NT2/D1 (cell line): ENCODE measurements at regions not wholly inside any gene's neighbourhood (a gene's known extent, or its start where the extent isn't known, plus 50 kb on each side); places are given as distances from the start of the nearest gene placed in this dataset.

Experiments used
- SUZ12 ChIP-seq: IDR thresholded peaks from 2 replicates; pipeline ENCODE4 v1.6.1; 2011; ENCODE audit not compliant: insufficient read length, insufficient read depth; ENCODE audit errors: extremely low read depth
- YY1 ChIP-seq: IDR thresholded peaks from 2 replicates; pipeline ENCODE4 v1.6.1; 2011; ENCODE audit not compliant: insufficient read length, insufficient read depth
- ZNF274 ChIP-seq: IDR thresholded peaks from 2 replicates; pipeline ENCODE4 v1.6.1; 2011; ENCODE audit warnings: mild to moderate bottlenecking, low read depth, low read length

DNA sequence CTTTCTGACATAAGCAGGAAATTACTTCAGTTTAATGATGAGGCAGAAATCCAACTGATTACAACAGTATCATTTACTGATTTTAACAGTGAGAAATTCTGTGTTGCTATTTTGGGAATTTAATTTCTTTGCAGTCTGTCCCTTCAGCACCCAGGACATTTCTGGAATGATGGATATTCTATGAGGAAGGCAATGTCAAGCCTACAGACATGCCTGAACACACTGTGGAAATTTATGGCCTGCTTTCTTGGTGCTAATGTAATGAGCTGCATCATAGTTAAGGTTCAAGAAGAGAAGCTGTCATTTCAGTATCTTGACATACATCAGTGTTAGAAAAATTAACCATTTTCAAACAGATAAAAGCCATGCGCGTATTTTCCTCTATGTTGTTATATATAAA, 87.7 kb downstream of the SLITRK1 start:
- TF ChIP-seq YY1 (no peak), ZNF274 (no peak), SUZ12 (no peak)
